T-helper 2 cell (primary cell): ENCODE measurements at regions not wholly inside any gene's neighbourhood (a gene's known extent, or its start where the extent isn't known, plus 50 kb on each side); places are given as distances from the start of the nearest gene placed in this dataset.

Experiments used
- DNase-seq, 5 experiments: peaks; one replicate each; pipeline versions ENCODE4 v3.0.0 to v3.0.0-alpha.2; 2012 to 2022

DNA sequence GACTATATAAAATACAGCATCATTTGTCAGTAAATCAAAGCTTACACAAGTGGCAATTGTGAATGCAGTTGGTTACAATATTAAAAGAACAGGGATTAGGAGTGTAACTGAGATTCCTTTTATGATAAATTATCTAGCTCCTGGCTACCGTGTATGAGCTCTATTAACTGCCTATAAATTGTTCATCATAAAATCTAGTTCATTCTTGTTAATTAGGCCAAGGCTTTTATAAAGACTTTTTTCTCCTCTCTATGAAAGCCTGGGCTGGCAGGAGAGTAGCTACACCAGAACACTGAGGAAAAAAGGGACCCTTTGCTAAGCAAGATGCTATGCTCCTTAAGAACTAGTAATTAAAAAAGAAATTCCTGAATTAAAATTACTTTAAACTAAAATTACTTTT lies 132.4 kb upstream of the MEF2C start:
- DNase-seq = no peak

DNA sequence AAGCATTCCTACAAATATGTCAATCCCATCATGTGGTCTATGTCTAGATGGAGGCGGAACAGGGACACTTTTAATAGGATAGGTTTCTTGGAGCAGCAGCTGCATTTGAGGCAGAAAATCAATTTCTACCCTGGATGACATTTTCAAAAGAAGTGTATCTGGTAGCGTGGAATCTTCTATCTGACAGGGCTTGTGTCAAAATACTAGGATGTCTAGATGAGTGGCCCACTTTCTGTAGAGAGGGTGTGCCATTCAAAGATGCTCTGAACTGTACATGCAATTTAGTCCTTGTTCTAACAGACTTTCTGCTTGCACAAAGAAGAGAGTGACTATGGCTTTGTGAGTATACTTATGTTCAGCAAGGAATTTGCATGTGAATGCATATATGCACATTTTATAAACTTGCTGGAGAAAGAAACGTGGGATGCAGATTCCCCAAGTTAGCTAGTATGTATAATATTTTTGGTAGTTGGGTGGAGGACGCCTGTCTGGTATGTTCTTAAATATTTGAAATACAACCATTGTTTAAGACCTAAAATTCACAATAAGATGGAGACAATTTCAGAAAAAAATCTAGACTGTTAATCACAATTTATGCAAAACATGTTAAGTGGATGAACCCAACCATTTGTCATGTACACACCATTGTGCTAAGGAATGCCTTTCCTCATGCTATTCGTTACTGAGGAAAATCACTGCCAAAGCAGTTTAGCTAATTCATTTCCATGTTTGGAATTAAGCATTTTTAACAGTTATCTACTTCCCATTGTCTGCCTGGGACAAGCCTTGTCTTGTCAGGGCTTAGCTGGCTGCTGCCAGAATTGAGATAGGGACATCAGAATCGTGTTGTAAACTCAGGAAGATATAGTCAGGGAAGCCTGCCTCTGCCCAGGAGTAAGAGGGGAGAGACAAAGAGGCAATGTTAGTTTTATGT lies 129.1 kb upstream of the MEF2C start:
- DNase-seq = no peak

DNA sequence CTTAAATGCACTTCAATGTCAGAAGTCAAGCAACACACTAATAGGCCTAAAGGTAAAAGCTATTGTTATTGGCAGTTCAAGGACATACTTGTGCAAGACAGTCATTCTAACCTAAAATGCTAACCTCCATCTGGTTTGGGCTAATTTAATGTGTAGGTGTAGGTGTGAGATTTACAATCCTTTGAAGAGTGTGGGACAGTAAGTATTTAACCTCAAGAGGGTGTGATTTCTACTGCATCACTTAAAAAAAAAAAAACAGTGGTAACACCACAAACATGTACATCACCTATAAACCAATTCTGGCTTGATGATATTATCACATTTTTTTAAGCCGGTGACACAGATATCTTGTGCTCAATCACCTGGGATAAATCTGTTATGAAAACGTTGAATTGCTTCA lies 127.5 kb upstream of the MEF2C start:
- DNase-seq = peak in 1 of 5 experiments; percentile 47

DNA sequence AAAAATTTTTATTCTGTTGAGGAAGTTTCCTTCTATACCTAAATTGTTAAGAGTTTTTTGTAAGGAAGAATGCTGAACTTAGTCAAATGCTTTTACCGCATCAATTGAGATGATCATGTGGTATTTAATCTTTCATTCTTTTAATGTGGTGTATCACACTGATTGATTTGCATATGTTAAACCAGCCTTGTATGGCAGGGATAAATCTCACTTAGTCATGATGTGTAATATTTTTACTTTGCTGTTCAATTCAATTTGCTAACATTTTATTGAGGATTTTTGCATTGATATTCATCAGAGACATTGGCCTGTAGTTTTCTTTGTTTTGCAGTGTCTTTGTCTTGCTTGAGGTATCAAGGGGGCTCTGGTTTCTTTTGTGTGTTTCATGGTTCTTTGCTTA lies 125.3 kb upstream of the MEF2C start:
- DNase-seq = no peak

DNA sequence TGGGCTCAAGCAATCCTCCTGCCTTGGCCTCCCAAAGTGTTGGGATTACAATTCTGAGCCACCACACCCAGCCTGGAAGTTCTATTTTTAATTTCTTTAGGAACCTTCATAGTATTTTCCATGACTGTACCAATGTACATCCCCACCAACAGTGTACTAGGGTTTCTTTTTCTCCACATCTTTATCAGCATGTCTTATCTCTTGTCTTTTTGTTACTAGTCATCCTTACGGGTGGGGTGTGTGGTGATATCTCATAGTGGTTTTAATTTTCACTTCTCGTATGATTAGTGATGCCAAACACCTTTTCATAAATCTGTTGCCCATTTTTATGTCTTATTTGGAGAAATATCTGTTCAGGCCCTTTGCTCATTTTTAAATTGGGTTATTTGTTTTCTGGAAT lies 123.0 kb upstream of the MEF2C start:
- DNase-seq = peak in 1 of 5 experiments; percentile 84

DNA sequence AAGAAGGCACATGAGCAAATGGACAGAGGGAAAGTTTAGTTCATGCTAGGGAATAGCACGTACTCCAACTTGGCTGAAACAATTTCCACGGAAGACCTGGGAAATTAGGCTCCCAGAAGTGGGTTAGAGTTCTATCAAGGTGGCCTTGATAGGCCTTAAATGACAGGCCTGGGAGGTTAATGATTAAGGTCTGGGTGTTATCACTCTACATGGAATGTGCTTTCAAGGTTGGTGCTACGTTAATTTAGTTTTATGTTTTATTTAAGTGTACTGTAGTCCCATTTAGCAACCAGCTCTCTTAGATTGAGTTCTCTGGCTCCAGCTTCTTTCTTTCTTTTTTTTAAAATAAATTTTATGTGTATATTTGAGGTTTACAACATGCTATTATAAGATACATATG lies 121.4 kb upstream of the MEF2C start:
- DNase-seq = no peak

DNA sequence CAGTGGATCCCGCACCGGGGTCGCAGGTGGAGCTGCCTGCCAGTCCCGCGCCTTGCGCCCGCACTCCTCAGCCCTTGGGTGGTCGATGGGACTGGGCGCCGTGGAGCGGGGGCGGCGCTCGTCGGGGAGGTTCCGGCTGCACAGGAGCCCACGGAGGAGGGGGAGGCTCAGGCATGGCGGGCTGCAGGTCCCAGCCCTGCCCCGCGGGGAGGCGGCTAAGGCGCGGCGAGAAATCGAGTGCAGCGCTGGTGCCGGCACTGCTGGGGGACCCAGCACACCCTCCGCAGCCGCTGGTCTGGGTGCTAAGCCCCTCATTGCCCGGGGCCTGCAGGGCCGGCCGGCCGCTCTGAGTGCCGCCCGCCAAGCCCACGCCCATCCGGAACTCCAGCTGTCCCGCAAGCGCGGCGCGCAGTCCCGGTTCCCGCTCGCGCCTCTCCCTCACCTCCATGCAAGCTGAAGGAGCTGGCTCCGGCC lies 120.6 kb upstream of the MEF2C start:
- no peak for DNase-seq

DNA sequence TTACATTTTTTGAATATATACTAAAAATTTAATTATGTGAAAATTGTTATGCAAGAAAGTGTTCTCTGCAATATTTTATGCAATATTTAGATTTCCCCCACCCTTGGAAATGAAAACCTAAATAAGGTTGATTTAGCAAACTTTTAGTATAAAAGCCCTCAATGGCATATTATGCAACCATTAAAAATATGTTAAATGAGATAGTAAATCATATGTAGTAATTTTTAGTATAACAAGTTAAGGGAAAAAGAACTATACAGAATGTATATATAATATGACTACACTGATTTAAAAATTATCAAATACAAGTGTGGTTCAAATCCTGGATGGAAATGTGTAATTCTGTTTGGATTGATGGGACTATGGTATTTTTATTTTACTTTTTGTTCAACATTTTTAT lies 116.9 kb upstream of the MEF2C start:
- no peak for DNase-seq

DNA sequence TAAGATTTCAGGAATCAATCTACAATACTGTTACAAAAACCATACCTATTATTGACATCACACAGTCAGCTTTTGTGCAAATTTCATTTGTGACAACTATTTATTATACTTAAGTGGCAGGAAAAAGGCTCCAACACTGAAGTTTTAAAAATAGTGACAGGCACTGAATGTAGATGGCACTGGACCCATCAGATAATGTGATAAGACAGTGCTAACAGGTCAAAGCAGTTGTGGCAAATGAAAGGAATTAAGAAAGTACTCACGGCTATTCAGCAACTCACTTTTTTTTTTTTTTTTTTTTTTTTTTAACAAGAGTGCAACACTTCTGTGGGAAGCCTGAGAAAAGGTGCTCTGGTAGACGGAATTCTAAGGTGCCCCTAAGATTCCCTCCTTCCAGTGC lies 115.0 kb upstream of the MEF2C start:
- no peak for DNase-seq

DNA sequence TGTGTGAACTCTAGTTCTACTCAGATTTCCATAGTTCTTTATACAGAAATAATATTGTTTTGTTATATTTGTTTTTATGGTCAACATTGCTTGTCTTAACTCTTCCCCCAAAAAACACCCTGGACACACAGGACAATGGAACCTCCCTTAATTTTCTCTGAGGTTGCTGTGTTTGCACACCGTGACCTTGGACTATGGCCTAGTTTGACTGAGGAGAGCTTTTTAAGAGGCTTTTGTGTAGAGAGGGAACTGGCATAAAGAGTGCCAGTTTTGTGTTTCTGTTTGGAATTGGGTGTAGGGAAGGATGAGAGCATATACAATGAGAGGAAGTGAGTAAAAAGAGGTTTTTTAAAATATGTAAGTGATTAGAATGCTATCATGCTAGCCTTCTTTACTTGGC lies 101.1 kb upstream of the MEF2C start:
- DNase-seq = no peak

DNA sequence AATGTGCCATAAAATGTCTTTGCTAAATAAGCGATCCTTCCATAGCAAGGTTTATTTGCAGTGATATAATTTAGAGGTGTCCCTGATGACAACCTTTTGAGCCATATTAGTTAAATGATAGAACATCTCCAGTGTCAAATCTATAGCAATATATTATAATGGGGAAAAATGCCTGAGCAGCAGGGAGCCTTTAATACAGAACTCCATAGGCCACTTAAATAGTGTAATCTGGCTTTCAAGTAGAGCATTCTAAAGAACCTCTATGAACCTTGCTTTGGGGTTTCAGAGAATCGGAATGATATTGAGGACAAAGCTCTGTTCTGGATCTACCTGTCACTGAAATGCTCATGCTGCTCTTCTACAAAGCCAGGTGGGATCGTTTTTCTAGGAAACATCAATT lies 96.7 kb upstream of the MEF2C start:
- DNase-seq = no peak

DNA sequence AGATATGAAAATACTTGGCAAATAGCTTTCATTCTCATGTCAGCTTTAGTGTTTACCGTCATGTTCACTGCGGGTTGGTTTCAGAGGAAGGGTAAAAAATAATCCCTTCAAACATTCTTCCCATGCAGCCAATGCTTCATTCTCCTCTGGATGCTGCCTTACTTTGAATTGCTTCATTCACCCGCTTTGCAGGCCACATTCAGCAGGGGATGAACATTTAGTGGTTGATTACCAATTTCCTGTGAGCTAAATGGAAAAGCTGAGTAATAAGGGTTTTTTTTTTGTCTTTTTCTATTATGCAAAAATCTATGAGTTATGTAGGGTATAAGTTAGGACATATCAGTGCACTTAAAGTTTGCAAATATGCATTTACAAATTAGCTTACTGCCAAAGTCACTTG lies 96.3 kb upstream of the MEF2C start:
- DNase-seq = peak in 1 of 5 experiments; percentile 75

DNA sequence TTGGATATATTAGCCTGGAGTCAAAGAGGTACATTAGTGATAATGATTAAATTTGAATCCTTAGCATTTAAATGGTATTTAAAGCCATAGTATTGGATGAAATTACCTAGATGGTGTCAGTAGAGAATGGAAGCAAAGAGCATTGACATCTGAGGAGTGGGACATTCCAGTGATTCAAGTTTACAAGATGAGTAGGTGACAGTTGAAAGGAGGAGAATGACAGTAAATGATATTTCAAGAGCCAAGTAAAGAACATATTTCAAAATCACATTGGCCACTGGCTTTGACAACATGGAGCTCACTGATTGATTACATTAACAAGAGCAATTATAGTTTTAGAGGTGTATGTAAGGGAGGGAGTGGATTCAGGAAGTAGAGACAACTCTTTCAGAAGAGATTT lies 93.9 kb upstream of the MEF2C start:
- no peak for DNase-seq

DNA sequence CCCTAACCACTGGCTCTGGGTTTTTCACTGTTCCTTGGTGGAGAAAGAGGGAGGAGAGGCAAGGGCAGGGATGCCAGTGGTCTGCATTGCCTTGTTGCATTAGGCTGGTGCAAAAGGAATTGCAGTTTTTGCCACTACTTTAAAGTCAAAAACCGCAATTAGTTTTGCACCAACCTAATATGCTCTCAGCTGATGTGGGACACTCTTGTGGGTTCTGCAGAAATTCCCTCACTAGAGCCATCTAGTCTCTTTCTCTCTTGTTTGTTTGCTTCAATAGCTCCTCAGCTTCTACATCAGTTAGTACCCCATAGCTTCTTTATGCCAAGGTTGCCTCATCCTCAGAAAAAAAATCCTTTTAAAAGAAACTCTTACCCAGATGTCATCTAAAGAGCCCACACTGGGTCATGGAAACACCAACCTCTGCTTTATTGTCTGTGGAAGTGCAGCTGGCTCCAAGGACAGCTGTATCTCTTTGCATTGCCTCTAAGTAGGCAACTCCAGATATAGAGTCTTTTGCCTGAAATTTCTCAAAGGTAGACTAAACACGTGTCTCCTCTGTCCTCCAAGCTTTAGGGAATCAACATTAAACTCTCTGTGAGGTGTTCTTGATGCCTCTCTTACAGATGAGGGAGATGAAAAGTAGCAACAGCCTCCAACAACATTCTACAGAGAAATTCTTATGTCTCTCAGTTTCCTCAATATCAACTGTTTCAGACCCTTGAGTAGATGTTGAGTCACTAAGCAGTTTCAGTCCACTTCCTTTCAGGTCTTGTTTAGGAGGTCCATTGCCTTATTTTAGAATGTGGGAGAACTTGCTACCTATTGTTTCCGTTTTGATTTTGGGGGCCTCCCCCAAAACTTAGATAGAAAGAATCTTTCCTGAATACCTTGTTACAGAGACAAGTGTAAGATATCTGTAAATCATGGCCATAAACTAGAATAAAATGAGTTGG lies 84.9 kb upstream of the MEF2C start:
- DNase-seq = no peak

DNA sequence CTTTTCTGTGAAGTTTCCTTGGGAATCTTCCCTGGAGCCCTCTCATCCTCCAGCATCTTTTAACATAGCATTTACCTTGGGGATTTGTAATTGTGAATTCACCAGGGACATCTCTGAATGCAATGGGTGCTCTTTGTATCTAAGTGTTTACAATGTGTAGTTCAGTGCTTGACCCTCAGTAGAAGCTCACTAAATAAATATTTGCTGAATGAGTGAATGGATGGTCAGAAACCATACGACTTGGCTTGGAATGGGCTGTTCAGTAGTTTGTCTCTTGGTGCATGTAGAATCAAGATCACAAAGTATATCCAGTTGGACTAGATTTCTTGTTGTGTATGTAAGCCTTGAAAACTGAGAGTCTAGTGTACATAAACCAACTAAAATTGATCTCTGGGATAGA lies 81.8 kb upstream of the MEF2C start:
- no peak for DNase-seq

DNA sequence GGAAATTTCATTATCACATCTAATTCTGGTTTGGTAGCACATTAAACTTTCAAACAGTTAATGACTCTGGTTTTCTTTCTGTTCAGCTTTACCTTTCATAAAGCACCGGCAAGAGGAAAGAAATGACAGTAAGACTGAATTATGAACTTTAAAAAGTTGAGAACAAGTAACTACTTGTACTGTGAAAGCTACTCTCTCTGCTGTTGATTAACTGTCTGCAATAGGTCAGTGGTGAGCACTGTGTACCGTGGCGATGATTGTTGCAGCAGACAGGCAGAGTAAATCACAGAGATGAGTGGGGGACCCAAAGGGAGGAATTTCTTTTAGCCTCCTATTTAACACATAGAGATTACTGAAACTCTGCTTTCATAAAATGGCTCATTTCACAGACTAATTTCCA lies 74.0 kb upstream of the MEF2C start:
- DNase-seq = no peak

DNA sequence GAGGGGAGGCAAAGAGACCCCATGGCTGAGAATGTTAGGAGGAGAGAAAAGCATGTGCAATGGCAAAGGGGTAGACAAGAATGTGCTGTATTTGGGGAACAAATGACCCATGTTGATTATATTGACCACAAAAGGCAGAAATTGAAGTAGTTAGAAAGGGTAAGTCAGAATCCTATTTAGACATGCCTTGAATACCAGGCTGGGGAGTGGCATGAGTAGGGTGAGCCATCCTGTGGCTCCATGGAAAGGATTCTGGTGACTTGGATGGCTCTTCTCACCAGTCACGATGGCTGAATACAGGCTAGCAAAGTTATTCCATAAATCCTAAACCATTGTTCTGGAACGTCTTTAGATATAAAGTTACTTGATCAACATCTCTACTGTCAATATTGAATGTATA lies 73.4 kb upstream of the MEF2C start:
- DNase-seq = no peak

DNA sequence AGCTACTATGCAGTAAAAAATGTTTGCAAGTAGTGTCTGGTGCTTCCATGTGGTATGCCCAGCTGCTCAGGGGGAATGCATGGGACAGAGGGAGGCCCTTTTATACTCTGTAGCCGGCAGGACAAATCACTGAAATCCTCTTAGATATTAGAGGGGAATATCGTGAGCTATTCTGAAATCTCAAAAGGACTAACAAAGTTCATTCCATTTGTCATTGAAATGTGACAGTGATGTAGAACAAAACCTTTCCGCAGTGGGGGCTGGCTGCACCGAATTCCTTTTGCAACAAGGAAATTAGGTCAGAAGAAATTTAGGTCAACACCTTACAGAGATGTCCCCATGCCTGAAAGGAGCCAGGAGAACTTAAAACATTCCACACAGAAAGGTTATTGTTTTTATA lies 72.4 kb upstream of the MEF2C start:
- DNase-seq = no peak

DNA sequence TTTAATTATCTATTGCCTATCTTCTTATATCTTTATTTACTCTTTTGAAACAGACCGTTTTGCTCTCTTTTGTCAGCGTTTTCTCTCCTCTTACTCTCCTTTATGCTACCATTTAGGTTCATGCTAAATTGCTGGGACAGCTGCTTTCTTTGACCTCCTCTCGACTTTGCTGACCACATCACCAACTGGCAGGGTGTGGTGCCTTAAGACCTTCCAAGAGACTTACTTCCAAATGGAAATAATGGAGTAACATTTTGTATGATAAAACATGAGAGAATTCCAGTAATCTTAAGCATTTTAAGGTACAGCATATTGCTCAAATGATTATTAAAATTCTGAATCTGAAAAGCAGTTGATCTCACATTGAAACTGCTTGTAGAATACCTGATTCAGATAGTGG lies 71.5 kb upstream of the MEF2C start:
- no peak for DNase-seq

DNA sequence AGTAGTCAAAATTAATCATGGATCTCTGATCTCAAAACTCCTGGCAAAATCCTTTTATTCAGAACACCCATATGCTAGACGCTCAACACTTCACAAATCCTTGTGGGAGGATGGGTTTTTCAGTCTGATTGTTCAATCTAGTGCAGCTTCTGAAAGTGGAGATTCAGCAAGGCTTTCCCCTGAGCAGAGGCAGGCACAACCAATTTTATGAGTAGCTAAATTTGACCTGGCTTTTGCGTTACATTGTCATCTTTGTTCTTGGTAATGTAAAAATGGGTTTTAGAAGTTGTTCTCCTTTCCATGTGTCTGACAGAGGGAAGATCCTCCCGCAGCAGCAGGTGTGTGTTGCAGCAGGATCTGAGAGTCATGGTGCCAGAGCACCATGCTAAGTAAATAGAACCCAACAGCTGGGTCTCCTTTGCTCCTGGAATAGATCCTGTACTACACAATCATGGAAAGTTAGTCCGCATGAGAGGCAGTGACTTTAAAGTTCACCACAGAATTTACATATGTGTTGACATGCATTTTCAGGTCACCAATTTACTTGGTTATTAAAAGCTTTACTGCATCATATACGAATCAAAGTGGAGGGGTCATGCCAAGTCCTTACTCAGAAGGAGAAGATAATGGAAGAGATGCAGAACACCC lies 70.1 kb upstream of the MEF2C start:
- DNase-seq = no peak

DNA sequence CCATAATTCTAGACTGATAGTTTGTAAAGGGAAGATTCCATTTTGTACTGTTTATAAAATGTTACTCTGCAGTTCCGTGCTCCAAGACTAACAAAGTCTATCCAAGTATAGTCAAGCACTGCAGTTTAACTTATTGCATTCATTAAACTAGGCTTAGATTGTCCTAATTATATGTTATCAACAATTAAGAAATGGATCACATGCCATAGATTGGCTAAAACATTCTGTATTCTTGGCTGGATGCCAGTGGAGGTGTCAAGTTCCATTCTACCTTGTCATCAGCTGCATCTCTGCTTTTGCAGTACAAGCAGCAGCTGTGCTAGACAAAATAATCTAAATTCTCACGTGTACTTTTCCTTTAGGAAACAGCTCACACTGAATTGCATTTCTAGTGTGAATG lies 69.4 kb upstream of the MEF2C start:
- no peak for DNase-seq

DNA sequence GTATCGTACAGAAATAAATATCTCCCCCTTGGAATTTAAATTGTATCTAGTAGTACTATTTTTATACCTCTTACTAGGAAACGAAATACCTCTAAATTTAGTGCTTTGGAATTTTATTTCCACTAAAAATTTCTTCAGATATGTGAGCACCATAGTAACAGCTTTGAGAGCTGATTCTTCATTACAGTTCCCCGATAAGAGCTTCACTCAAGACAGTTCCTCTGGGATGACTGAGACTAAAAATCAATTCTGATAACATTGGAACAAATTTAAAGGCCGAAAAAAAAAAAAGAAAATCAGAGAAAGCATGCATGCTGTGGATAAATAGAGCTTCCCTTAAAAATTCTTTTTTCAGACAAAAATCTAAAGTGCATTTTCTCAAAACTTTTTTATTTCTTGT lies 68.5 kb upstream of the MEF2C start:
- no peak for DNase-seq
